Caco-2 (cell line): ENCODE measurements at regions not wholly inside any gene's neighbourhood (a gene's known extent, or its start where the extent isn't known, plus 50 kb on each side); places are given as distances from the start of the nearest gene placed in this dataset.

ENCODE experiments used
- BruUV-seq: library from RNA; stranded (reverse); fragments of 400-500 nt; replicated peaks from 2 replicates; lab custom pipeline; 2021; lab: Mats Ljungman, UMichigan
- CTCF ChIA-PET: fragments of 300-600 bp; sonication (Branson Sonifier 250); formaldehyde crosslinking; loops from one replicate; lab custom pipeline; 2022; ENCODE audit warnings: antibody characterized with exemption; lab: Charles Lee
- POLR2A ChIA-PET: fragments of 300-600 bp; sonication (Branson Sonifier 250); formaldehyde crosslinking; loops from one replicate; lab custom pipeline; 2022; ENCODE audit warnings: antibody characterized with exemption; lab: Charles Lee
- DNase-seq, 2 experiments: peaks; one replicate each; pipeline versions ENCODE4 v3.0.0 to v3.0.0-alpha.2; 2020 to 2022
- H3K27me3 ChIP-seq: replicated peaks from 2 replicates; pipeline ENCODE4 v1.6.0; 2011; ENCODE audit warnings: low read length; ENCODE audit not compliant: control insufficient read depth, insufficient read depth
- H3K36me3 ChIP-seq: 2 replicates; pipeline ENCODE4 v1.5.1; 2011; ENCODE audit warnings: low read length; ENCODE audit not compliant: control insufficient read depth, insufficient read depth
- H3K4me1 ChIP-seq: fragments of 250-450 bp; sonication (Bioruptor Pico); 2 replicates; pipeline ENCODE4 v1.5.1; 2020; ENCODE audit warnings: mild to moderate bottlenecking
- H3K4me3 ChIP-seq: 2 replicates; pipeline ENCODE4 v1.5.1; 2011; ENCODE audit warnings: low read depth, mild to moderate bottlenecking, control low read depth, low read length
- H3K9me3 ChIP-seq: fragments of 250-450 bp; sonication (Bioruptor Pico); 2 replicates; pipeline ENCODE4 v1.5.1; 2020; ENCODE audit warnings: mild to moderate bottlenecking, moderate library complexity
- H3K27ac Mint-ChIP-seq: one replicate; pipeline ENCODE4 v1.8.0; 2022; ENCODE audit warnings: mixed read lengths; ENCODE audit not compliant: unreplicated experiment
- H3K27me3 Mint-ChIP-seq: one replicate; pipeline ENCODE4 v1.8.0; 2022; ENCODE audit warnings: mixed read lengths; ENCODE audit not compliant: insufficient read depth, unreplicated experiment
- H3K36me3 Mint-ChIP-seq: one replicate; pipeline ENCODE4 v1.8.0; 2022; ENCODE audit warnings: mild to moderate bottlenecking, mixed read lengths; ENCODE audit not compliant: insufficient read depth, unreplicated experiment
- H3K4me1 Mint-ChIP-seq: one replicate; pipeline ENCODE4 v1.8.0; 2022; ENCODE audit warnings: low read depth, mixed read lengths; ENCODE audit not compliant: unreplicated experiment
- H3K4me3 Mint-ChIP-seq: one replicate; pipeline ENCODE4 v1.8.0; 2022; ENCODE audit warnings: mild to moderate bottlenecking, moderate library complexity, mixed read lengths; ENCODE audit not compliant: unreplicated experiment
- H3K9me3 Mint-ChIP-seq: one replicate; pipeline ENCODE4 v1.8.0; 2022; ENCODE audit warnings: mixed read lengths; ENCODE audit not compliant: unreplicated experiment
- intact Hi-C: fragments of 100-400 bp; cut with micrococcal nuclease; formaldehyde crosslinking; loops from one replicate; pipeline ENCODE4 v1.10.0; 2022; ENCODE audit not compliant: unreplicated experiment
- TF ChIP-seq, protein P1 (sequence below), 2 experiments: fragments of 200-600 bp in 1 of 2; IDR thresholded peaks; 1 replicate in 1 of 2; 2 replicates in 1 of 2; pipeline versions ENCODE4 v1.5.1 to v1.8.0; 2011 to 2022; ENCODE audit warnings: antibody characterized with exemption in 1 of 2, control low read depth in 1 of 2, inconsistent platforms in 1 of 2, low read depth in 1 of 2, low read length in 1 of 2, mild to moderate bottlenecking in 1 of 2, moderate library complexity in 1 of 2; ENCODE audit not compliant: insufficient read depth in 1 of 2, severe bottlenecking in 1 of 2, unreplicated experiment in 1 of 2

DNA sequence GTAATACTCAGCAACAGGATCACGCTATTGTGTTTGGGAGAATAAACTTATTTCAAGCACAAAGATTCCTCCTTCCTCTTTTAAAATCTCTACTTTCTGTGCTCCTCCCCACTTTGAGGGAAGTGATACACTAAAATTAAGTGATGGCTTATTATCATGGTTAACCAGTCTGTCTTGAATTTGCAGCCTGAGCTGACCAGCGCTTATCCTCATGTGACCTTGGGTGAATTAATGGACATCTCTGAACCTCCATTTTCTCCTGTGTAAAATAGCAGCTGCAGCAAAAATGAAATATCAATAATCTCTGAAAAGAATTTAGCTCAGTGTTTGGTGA, 222.6 kb downstream of the BCAS1 start:
- Mint-ChIP-seq H3K27me3 (no peaks in the 10 kb centered on the region), H3K36me3 (no peaks in the 10 kb centered on the region), H3K4me3 (no peak overlapping the region), H3K9me3 (no peaks in the 10 kb centered on the region), H3K27ac (no peak overlapping the region), H3K4me1 (peaks cover 49% of the 10 kb centered on the region)
- Histone ChIP-seq H3K4me1 (peaks cover 34% of the 10 kb centered on the region), H3K9me3 (no peaks in the 10 kb centered on the region), H3K4me3 (no peak overlapping the region), H3K36me3 (no peaks in the 10 kb centered on the region), H3K27me3 (no peaks in the 10 kb centered on the region)
- DNase-seq = no peak
- ChIA-PET CTCF (no interaction called here), POLR2A (no interaction called here)
- TF ChIP-seq, protein P1, sequence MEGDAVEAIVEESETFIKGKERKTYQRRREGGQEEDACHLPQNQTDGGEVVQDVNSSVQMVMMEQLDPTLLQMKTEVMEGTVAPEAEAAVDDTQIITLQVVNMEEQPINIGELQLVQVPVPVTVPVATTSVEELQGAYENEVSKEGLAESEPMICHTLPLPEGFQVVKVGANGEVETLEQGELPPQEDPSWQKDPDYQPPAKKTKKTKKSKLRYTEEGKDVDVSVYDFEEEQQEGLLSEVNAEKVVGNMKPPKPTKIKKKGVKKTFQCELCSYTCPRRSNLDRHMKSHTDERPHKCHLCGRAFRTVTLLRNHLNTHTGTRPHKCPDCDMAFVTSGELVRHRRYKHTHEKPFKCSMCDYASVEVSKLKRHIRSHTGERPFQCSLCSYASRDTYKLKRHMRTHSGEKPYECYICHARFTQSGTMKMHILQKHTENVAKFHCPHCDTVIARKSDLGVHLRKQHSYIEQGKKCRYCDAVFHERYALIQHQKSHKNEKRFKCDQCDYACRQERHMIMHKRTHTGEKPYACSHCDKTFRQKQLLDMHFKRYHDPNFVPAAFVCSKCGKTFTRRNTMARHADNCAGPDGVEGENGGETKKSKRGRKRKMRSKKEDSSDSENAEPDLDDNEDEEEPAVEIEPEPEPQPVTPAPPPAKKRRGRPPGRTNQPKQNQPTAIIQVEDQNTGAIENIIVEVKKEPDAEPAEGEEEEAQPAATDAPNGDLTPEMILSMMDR (IDR thresholded peaks at IDR 0.05; ENCODE audit: insufficient read depth in 1 of 2, low read depth in 1 of 2, low read length in 1 of 2, severe bottlenecking in 1 of 2, unreplicated experiment in 1 of 2) = no peak
- intact Hi-C loops = no loop called here
- no TSS peak for BruUV-seq

DNA sequence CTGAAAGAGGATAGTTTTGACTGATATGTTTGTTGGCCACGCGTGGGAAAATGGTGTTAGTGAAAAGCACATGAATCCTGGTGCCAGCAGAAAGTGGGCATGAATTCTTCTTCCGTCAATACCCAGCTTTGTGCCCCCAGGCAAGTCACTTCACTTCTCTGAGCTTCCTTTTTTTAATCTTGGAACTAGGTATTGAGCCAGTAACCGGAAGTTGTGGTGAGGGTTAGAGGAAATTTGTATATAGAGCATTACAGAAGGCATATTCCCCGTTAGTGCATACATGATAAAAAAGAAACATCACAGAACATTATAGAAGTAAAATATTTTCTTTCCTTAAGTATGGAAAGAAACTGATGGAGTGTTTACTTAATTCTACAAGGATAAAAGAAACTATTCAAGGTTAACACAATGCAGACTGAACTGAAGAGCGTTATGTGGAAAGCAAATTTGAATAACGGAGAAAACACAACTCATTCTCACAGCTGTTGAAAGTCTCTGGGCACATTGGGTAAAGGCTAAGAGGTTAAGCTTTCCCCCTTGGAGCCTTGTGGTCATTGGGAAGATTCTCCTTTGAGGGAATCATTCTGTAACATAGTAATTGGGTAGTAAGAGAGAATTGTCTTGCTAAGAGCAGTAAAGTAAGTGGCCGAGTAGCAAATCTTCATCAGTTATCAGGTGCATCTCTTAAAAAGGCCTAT, 223.1 kb downstream of the BCAS1 start:
- Mint-ChIP-seq H3K27me3 (no peaks in the 10 kb centered on the region), H3K4me3 (no peak overlapping the region), H3K27ac (peak overlapping the region; percentile 19), H3K36me3 (no peaks in the 10 kb centered on the region), H3K9me3 (no peaks in the 10 kb centered on the region), H3K4me1 (peaks cover 45% of the 10 kb centered on the region)
- H3K4me3 ChIP-seq = no peak overlapping the region
- CTCF ChIA-PET = no interaction called here
- H3K36me3 ChIP-seq = no peaks in the 10 kb centered on the region
- no peaks in the 10 kb centered on the region for H3K27me3 ChIP-seq
- intact Hi-C loops = no loop called here
- peaks cover 34% of the 10 kb centered on the region for H3K4me1 ChIP-seq
- no peaks in the 10 kb centered on the region for H3K9me3 ChIP-seq
- no TSS peak for BruUV-seq
- POLR2A ChIA-PET = interaction anchor here (0.7 kb wide), 1 partner anchor 178 kb away, joined by 3 read pairs; no protein-coding TSS in a partner anchor
- no peak for DNase-seq
- TF ChIP-seq, protein P1 (IDR thresholded peaks at IDR 0.05; ENCODE audit: insufficient read depth in 1 of 2, low read depth in 1 of 2, low read length in 1 of 2, severe bottlenecking in 1 of 2, unreplicated experiment in 1 of 2) = no peak

- intact Hi-C loops = loop anchor here (1.0 kb wide), 4 partner anchors 9 to 60 kb away; no protein-coding TSS in a partner anchor
- Histone ChIP-seq H3K36me3 (no peaks in the 10 kb centered on the region), H3K4me3 (no peak overlapping the region), H3K4me1 (peaks cover 34% of the 10 kb centered on the region), H3K27me3 (no peaks in the 10 kb centered on the region), H3K9me3 (no peaks in the 10 kb centered on the region)
- DNase-seq = no peak
- POLR2A ChIA-PET = interaction anchor here (0.7 to 1.1 kb wide), 4 partner anchors 19 to 177 kb away, joined by 3 to 9 read pairs (median 4); no protein-coding TSS in a partner anchor
- Mint-ChIP-seq H3K36me3 (no peaks in the 10 kb centered on the region), H3K9me3 (no peaks in the 10 kb centered on the region), H3K27ac (peak overlapping the region; percentile 19), H3K4me3 (no peak overlapping the region), H3K4me1 (peaks cover 39% of the 10 kb centered on the region), H3K27me3 (no peaks in the 10 kb centered on the region)
- no TSS peak for BruUV-seq
- TF ChIP-seq, protein P1 (IDR thresholded peaks at IDR 0.05; ENCODE audit: insufficient read depth in 1 of 2, low read depth in 1 of 2, low read length in 1 of 2, severe bottlenecking in 1 of 2, unreplicated experiment in 1 of 2) = no peak
- CTCF ChIA-PET = interaction anchor here (0.7 to 1.0 kb wide), 4 partner anchors 19 to 128 kb away, joined by 3 to 11 read pairs (median 4); no protein-coding TSS in a partner anchor
These were observed 223.8 kb downstream of the BCAS1 start for GRCh38 chr20:53846640-53847039.
